A673 (cell line): ENCODE measurements at regions not wholly inside any gene's neighbourhood (a gene's known extent, or its start where the extent isn't known, plus 50 kb on each side); places are given as distances from the start of the nearest gene placed in this dataset.

ENCODE experiments used
- BruUV-seq: library from RNA; stranded (reverse); fragments of 400-500 nt; replicated peaks from 2 replicates; lab custom pipeline; 2021; lab: Mats Ljungman, UMichigan
- CTCF ChIA-PET: fragments of 300-600 bp; sonication (Branson Sonifier 250); formaldehyde crosslinking; loops from one replicate; lab custom pipeline; 2022; ENCODE audit warnings: antibody characterized with exemption; lab: Charles Lee
- POLR2A ChIA-PET: fragments of 300-600 bp; sonication (Branson Sonifier 250); formaldehyde crosslinking; loops from one replicate; lab custom pipeline; 2022; ENCODE audit warnings: antibody characterized with exemption; ENCODE audit not compliant: low non-redundant PET; lab: Charles Lee
- DNase-seq: peaks from one replicate; pipeline ENCODE4 v3.0.0-alpha.2; 2015; ENCODE audit warnings: low spot score
- H3K27ac ChIP-seq: fragments of 200-600 bp; sonication (generic); 2 replicates; pipeline ENCODE4 v1.5.1; 2016; ENCODE audit warnings: mixed run types, low read depth, mild to moderate bottlenecking, mixed read lengths, antibody characterized with exemption, low read length; ENCODE audit not compliant: poor library complexity, severe bottlenecking
- H3K27me3 ChIP-seq: fragments of 200-600 bp; sonication (generic); replicated peaks from 2 replicates; pipeline ENCODE4 v1.6.1; 2017; ENCODE audit warnings: mixed run types, low read depth, mild to moderate bottlenecking, mixed read lengths, antibody characterized with exemption, low read length; ENCODE audit not compliant: insufficient read depth, poor library complexity
- H3K36me3 ChIP-seq: fragments of 200-600 bp; sonication (generic); 2 replicates; pipeline ENCODE4 v1.6.1; 2016; ENCODE audit warnings: mixed run types, mild to moderate bottlenecking, mixed read lengths, antibody characterized with exemption, low read length; ENCODE audit not compliant: insufficient read depth, poor library complexity, severe bottlenecking
- H3K4me1 ChIP-seq: fragments of 200-600 bp; sonication (generic); 2 replicates; pipeline ENCODE4 v1.6.1; 2017; ENCODE audit warnings: mixed run types, mild to moderate bottlenecking, mixed read lengths, antibody characterized with exemption, low read length; ENCODE audit not compliant: insufficient read depth, poor library complexity, severe bottlenecking
- H3K4me3 ChIP-seq: fragments of 200-600 bp; sonication (generic); 2 replicates; pipeline ENCODE4 v1.5.1; 2016; ENCODE audit warnings: low read depth, mixed run types, mild to moderate bottlenecking, mixed read lengths, low read length; ENCODE audit not compliant: poor library complexity, severe bottlenecking
- H3K9me3 ChIP-seq: fragments of 200-600 bp; sonication (generic); 2 replicates; pipeline ENCODE4 v1.6.1; 2016; ENCODE audit warnings: mixed run types, low read depth, mild to moderate bottlenecking, mixed read lengths, antibody characterized with exemption, low read length; ENCODE audit not compliant: poor library complexity, severe bottlenecking
- CTCF ChIP-seq: fragments of 300-800, 200-600 bp; sonication (generic); conservative IDR thresholded peaks from 2 replicates; pipeline ENCODE4 v1.5.1; 2017; ENCODE audit warnings: low read depth, mild to moderate bottlenecking, antibody characterized with exemption, low read length, moderate library complexity, mixed read lengths
- EZH2 ChIP-seq: fragments of 200-600 bp; sonication (generic); IDR thresholded peaks from 2 replicates; pipeline ENCODE4 v1.6.1; 2017; ENCODE audit warnings: borderline replicate concordance, low read depth, mild to moderate bottlenecking, mixed read lengths, antibody characterized with exemption, low read length; ENCODE audit not compliant: poor library complexity, severe bottlenecking
- intact Hi-C: fragments of 100-400 bp; cut with micrococcal nuclease; formaldehyde crosslinking; loops from one replicate; pipeline ENCODE4 v1.10.0; 2022; ENCODE audit not compliant: unreplicated experiment

GRCh38 chr18:39587586-39587985 lies 2022.0 kb upstream of the CELF4 start:
- Histone ChIP-seq H3K4me1 (no peaks in the 10 kb centered on the region), H3K4me3 (no peak overlapping the region), H3K9me3 (no peaks in the 10 kb centered on the region), H3K27ac (no peak overlapping the region), H3K27me3 (no peaks in the 10 kb centered on the region), H3K36me3 (no peaks in the 10 kb centered on the region)
- no peak for DNase-seq
- POLR2A ChIA-PET: no interaction called here
- CTCF ChIA-PET: no interaction called here
- intact Hi-C loops: no loop called here
- BruUV-seq: no TSS peak
- TF ChIP-seq EZH2: no peak
- TF ChIP-seq CTCF: no peak

GRCh38 chr18:39586741-39587140 lies 2021.1 kb upstream of the CELF4 start:
- no peaks in the 10 kb centered on the region for H3K36me3 ChIP-seq
- H3K27ac ChIP-seq: no peak overlapping the region
- POLR2A ChIA-PET: no interaction called here
- H3K4me1 ChIP-seq: no peaks in the 10 kb centered on the region
- no TSS peak for BruUV-seq
- no peak for TF ChIP-seq CTCF
- no peak for TF ChIP-seq EZH2
- no peak for DNase-seq
- CTCF ChIA-PET: no interaction called here
- no peak overlapping the region for H3K4me3 ChIP-seq
- no peaks in the 10 kb centered on the region for H3K27me3 ChIP-seq
- intact Hi-C loops: no loop called here
- H3K9me3 ChIP-seq: no peaks in the 10 kb centered on the region

GRCh38 chr18:39574897-39575296 lies 2009.3 kb upstream of the CELF4 start:
- ChIA-PET CTCF (no interaction called here), POLR2A (no interaction called here)
- no peak overlapping the region for H3K27ac ChIP-seq
- no peaks in the 10 kb centered on the region for H3K9me3 ChIP-seq
- no peaks in the 10 kb centered on the region for H3K27me3 ChIP-seq
- no TSS peak for BruUV-seq
- H3K4me1 ChIP-seq: peaks cover 9% of the 10 kb centered on the region
- intact Hi-C loops: loop anchor here (10.0 kb wide), 1 partner anchor 270 kb away; no protein-coding TSS in a partner anchor
- TF ChIP-seq EZH2: no peak
- TF ChIP-seq CTCF: no peak
- H3K4me3 ChIP-seq: no peak overlapping the region
- H3K36me3 ChIP-seq: no peaks in the 10 kb centered on the region
- no peak for DNase-seq
